HEK293T (cell line): ENCODE measurements at regions not wholly inside any gene's neighbourhood (a gene's known extent, or its start where the extent isn't known, plus 50 kb on each side); places are given as distances from the start of the nearest gene placed in this dataset.

ENCODE experiments used
- CTCF ChIA-PET: fragments of 350-600 bp; formaldehyde crosslinking; extraction: SDS; loops from one replicate; lab custom pipeline; 2021; ENCODE audit warnings: antibody characterized with exemption, inconsistent platforms; lab: Yijun Ruan, JAX
- POLR2A ChIA-PET: fragments of 350-600 bp; formaldehyde crosslinking; extraction: SDS; loops from one replicate; lab custom pipeline; 2020; ENCODE audit warnings: antibody characterized with exemption, inconsistent platforms; lab: Yijun Ruan, JAX
- DNase-seq: peaks from one replicate; pipeline ENCODE4 v3.0.0; 2012; ENCODE audit warnings: mixed read lengths; ENCODE audit errors: extremely low spot score
- ARNT ChIP-seq: fragments of 450-650 bp; IDR thresholded peaks from 2 replicates; pipeline ENCODE4 v1.6.1; 2017; ENCODE audit warnings: mild to moderate bottlenecking
- BHLHE40 ChIP-seq: fragments of 450-650 bp; IDR thresholded peaks from 2 replicates; pipeline ENCODE4 v1.6.1; 2016; ENCODE audit warnings: mild to moderate bottlenecking, moderate library complexity, borderline replicate concordance
- CTBP1 ChIP-seq: fragments of 450-650 bp; IDR thresholded peaks from 2 replicates; pipeline ENCODE4 v1.6.1; 2016; ENCODE audit warnings: borderline replicate concordance
- ELF4 ChIP-seq: fragments of 450-650 bp; IDR thresholded peaks from 2 replicates; pipeline ENCODE4 v1.6.1; 2017; ENCODE audit warnings: antibody characterized with exemption
- FOXA1 ChIP-seq: fragments of 450-650 bp; IDR thresholded peaks from 2 replicates; pipeline ENCODE4 v1.6.1; 2016; ENCODE audit warnings: mild to moderate bottlenecking
- FOXK2 ChIP-seq: fragments of 450-650 bp; IDR thresholded peaks from 2 replicates; pipeline ENCODE4 v1.6.1; 2016; ENCODE audit warnings: mild to moderate bottlenecking
- FOXM1 ChIP-seq: fragments of 450-650 bp; IDR thresholded peaks from 2 replicates; pipeline ENCODE4 v1.6.1; 2017; ENCODE audit warnings: mild to moderate bottlenecking, borderline replicate concordance
- HDGF ChIP-seq: fragments of 450-650 bp; IDR thresholded peaks from 2 replicates; pipeline ENCODE4 v1.6.1; 2017; ENCODE audit warnings: antibody characterized with exemption, borderline replicate concordance
- L3MBTL2 ChIP-seq: fragments of 450-650 bp; conservative IDR thresholded peaks from 2 replicates; pipeline ENCODE4 v1.6.1; 2016; ENCODE audit warnings: mild to moderate bottlenecking
- LEF1 ChIP-seq: fragments of 450-650 bp; IDR thresholded peaks from 2 replicates; pipeline ENCODE4 v1.6.1; 2017; ENCODE audit warnings: mild to moderate bottlenecking, borderline replicate concordance
- NFRKB ChIP-seq: fragments of 450-650 bp; IDR thresholded peaks from 2 replicates; pipeline ENCODE4 v1.6.1; 2016; ENCODE audit warnings: mild to moderate bottlenecking, moderate library complexity
- PKNOX1 ChIP-seq: fragments of 450-650 bp; IDR thresholded peaks from 2 replicates; pipeline ENCODE4 v1.6.1; 2016
- SP1 ChIP-seq: fragments of 450-650 bp; IDR thresholded peaks from 2 replicates; pipeline ENCODE4 v1.6.1; 2017
- SUZ12 ChIP-seq: fragments of 450-650 bp; IDR thresholded peaks from 2 replicates; pipeline ENCODE4 v1.6.1; 2016; ENCODE audit warnings: mild to moderate bottlenecking
- TARDBP ChIP-seq: fragments of 450-650 bp; IDR thresholded peaks from 2 replicates; pipeline ENCODE4 v1.6.1; 2016
- ZNF384 ChIP-seq: fragments of 450-650 bp; IDR thresholded peaks from 2 replicates; pipeline ENCODE4 v1.6.1; 2016

GRCh38 chr1:56333461-56333860 lies 245.9 kb downstream of the PLPP3 start:
- no peak for TF ChIP-seq CTBP1
- no peak for TF ChIP-seq SUZ12
- TF ChIP-seq LEF1, result no peak
- TF ChIP-seq FOXM1, result no peak
- TF ChIP-seq ARNT, result no peak
- TF ChIP-seq L3MBTL2, result no peak
- no peak for TF ChIP-seq BHLHE40
- no peak for TF ChIP-seq NFRKB
- no peak for TF ChIP-seq PKNOX1
- TF ChIP-seq ELF4, result no peak
- TF ChIP-seq TARDBP, result no peak
- no peak for TF ChIP-seq ZNF384
- TF ChIP-seq HDGF, result no peak
- TF ChIP-seq SP1, result no peak
- no peak for TF ChIP-seq FOXA1
- TF ChIP-seq FOXK2, result no peak
- ChIA-PET CTCF (no interaction called here), POLR2A (no interaction called here)
- DNase-seq, result no peak

- CTCF ChIA-PET, result no interaction called here
- no peak for DNase-seq
- no peak for TF ChIP-seq SUZ12
- no peak for TF ChIP-seq SP1
- TF ChIP-seq PKNOX1, result no peak
- TF ChIP-seq FOXM1, result no peak
- TF ChIP-seq NFRKB, result no peak
- no peak for TF ChIP-seq BHLHE40
- no peak for TF ChIP-seq CTBP1
- TF ChIP-seq TARDBP, result no peak
- TF ChIP-seq HDGF, result no peak
- no peak for TF ChIP-seq ZNF384
- POLR2A ChIA-PET, result no interaction called here
Observed at GRCh38 chr1:56331892-56332567, 247.3 kb downstream of the PLPP3 start.

GRCh38 chr1:56331207-56331891 lies 248.0 kb downstream of the PLPP3 start:
- TF ChIP-seq SP1, result no peak
- TF ChIP-seq FOXM1, result no peak
- TF ChIP-seq PKNOX1, result no peak
- no peak for TF ChIP-seq BHLHE40
- TF ChIP-seq L3MBTL2, result no peak
- TF ChIP-seq HDGF, result no peak
- ChIA-PET POLR2A (no interaction called here), CTCF (no interaction called here)
- no peak for DNase-seq

GRCh38 chr1:56330391-56331026 lies 248.9 kb downstream of the PLPP3 start:
- ChIA-PET CTCF (no interaction called here), POLR2A (no interaction called here)
- no peak for TF ChIP-seq ZNF384
- TF ChIP-seq LEF1, result no peak
- no peak for TF ChIP-seq CTBP1
- no peak for TF ChIP-seq HDGF
- TF ChIP-seq SP1, result no peak
- no peak for TF ChIP-seq FOXA1
- TF ChIP-seq BHLHE40, result no peak
- no peak for DNase-seq

GRCh38 chr1:56329970-56330369 lies 249.4 kb downstream of the PLPP3 start:
- POLR2A ChIA-PET, result no interaction called here
- TF ChIP-seq HDGF (no peak), SUZ12 (no peak), FOXK2 (no peak), ELF4 (no peak)
- CTCF ChIA-PET, result no interaction called here
- DNase-seq, result no peak

GRCh38 chr1:56327195-56327594 lies 252.2 kb downstream of the PLPP3 start:
- TF ChIP-seq SUZ12 (no peak), NFRKB (no peak), TARDBP (no peak), PKNOX1 (no peak), FOXM1 (no peak), CTBP1 (no peak), SP1 (no peak), FOXK2 (no peak), ELF4 (no peak), ZNF384 (no peak), FOXA1 (no peak), ARNT (no peak), LEF1 (no peak), L3MBTL2 (no peak)
- ChIA-PET CTCF (no interaction called here), POLR2A (no interaction called here)
- no peak for DNase-seq
